Mucosa of rectum (tissue), 2 donors: ENCODE measurements at regions not wholly inside any gene's neighbourhood (a gene's known extent, or its start where the extent isn't known, plus 50 kb on each side); places are given as distances from the start of the nearest gene placed in this dataset.

Experiments
- H3K27ac ChIP-seq, 2 donors: one replicate each; pipeline ENCODE4 v1.7.0; 2013; ENCODE audit warnings: inconsistent platforms in 2 of 2, low read depth in 2 of 2, low read length in 2 of 2
- H3K27me3 ChIP-seq, 2 donors: one replicate each; pipeline ENCODE4 v1.7.0; 2013; ENCODE audit warnings: low read length in 2 of 2; ENCODE audit not compliant: control insufficient read depth in 2 of 2, insufficient read depth in 2 of 2
- H3K36me3 ChIP-seq, 2 donors: one replicate each; pipeline ENCODE4 v1.7.0; 2013; ENCODE audit warnings: low read length in 2 of 2; ENCODE audit not compliant: control insufficient read depth in 2 of 2, insufficient read depth in 2 of 2
- H3K4me1 ChIP-seq, 2 donors: one replicate each; pipeline ENCODE4 v1.7.0; 2013; ENCODE audit warnings: low read length in 2 of 2, mild to moderate bottlenecking in 1 of 2; ENCODE audit not compliant: control insufficient read depth in 2 of 2, insufficient read depth in 2 of 2
- H3K4me3 ChIP-seq, 2 donors: one replicate each; pipeline ENCODE4 v1.7.0; 2013; ENCODE audit warnings: low read length in 2 of 2
- H3K9ac ChIP-seq, 2 donors: one replicate each; pipeline ENCODE4 v1.7.0; 2013; ENCODE audit warnings: low read length in 2 of 2, low read depth in 1 of 2, mild to moderate bottlenecking in 1 of 2
- H3K9me3 ChIP-seq, 2 donors: one replicate each; pipeline ENCODE4 v1.7.0; 2013; ENCODE audit warnings: low read length in 2 of 2; ENCODE audit not compliant: control insufficient read depth in 2 of 2
- donor health status: healthy.
- donor health status: Normal muscosa, but diverticular disease.

DNA sequence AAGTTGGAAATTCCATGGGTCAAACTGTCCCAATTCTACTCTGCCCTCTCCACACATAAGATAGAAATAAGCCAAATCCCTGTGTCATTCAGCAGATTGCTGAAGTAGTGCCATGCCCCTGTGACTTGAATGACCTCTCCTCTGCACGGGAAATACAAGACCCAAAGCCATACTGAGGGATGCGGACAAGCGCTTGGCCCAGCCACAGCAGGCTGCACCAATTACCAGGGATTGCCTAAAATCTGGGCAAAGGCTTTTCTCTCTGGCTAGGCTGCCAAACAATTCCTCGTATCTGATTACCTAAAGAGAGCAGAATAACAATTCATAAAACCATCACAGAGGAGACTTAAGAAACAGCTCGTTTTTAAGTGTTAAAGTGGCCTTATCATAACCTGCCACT lies 421.8 kb upstream of the JARID2 start:
- Histone ChIP-seq H3K9me3 (no peaks in the 10 kb centered on the region), H3K9ac (no peak overlapping the region), H3K4me1 (peaks cover 13 to 24% of the 10 kb centered on the region in 2 donors), H3K27me3 (no peaks in the 10 kb centered on the region), H3K36me3 (no peaks in the 10 kb centered on the region), H3K4me3 (no peak overlapping the region), H3K27ac (peak overlapping the region in 1 of 2 donors; percentile 73)

DNA sequence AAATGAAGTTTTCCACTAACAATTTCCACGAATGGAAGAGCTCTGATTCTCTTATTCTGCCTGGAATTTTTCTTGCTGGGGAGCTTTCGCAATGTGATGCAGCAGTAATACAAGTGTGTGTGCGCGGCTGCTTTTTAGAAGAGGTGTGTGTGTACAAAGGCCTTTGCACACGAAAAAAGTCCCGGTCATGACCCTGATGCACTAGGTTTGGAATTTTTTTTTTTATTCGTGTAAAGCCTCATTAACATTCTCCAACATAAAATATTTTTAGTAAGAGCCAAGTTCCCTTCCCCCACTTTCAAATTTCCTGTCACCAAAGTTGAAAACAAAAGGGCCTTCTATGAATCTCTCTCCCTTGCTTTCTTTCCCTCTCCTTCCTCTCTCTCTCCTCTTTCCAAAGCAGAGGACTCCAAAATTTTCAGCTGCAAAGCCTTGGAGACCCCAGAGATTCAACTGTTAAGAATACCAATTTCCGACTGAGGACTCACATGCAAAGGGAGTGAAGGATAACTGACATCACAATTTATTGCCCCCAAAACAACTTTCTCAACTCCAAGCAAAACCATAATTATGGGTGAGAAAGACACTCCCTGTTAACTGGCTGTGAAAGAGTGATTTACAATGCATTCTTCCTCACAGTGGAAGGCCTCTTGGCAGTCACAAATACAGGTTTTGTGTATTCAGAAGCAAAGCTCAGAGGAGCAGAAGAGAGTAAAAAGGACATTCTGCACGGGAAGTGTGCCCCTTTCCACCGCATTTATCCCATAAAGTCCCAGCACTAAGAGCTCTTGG lies 421.2 kb upstream of the JARID2 start:
- Histone ChIP-seq H3K36me3 (no peaks in the 10 kb centered on the region), H3K27me3 (no peaks in the 10 kb centered on the region), H3K27ac (peak overlapping the region; percentile 51 to 73), H3K4me1 (peaks cover 13 to 24% of the 10 kb centered on the region in 2 donors), H3K9me3 (no peaks in the 10 kb centered on the region), H3K4me3 (no peak overlapping the region), H3K9ac (no peak overlapping the region)

DNA sequence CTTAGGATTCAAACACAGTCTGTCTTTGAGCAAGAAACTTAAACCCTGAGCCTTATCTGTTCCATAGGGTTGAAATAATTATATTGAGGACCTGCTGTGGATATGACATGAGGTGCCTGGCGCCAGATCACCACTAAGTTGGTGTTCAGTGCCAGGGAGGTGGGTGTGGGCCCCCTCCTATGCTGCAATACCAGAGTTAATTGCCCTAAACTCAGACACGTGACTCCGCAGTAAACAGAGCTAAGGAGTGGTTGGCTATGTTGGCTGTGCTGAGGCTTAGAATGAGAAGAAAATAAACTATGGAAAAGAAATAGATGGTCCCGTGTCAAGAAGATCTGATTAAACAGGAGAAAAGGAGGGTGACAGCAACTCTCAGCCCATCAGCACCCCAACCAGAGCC lies 419.4 kb upstream of the JARID2 start:
- Histone ChIP-seq H3K9me3 (no peaks in the 10 kb centered on the region), H3K27me3 (no peaks in the 10 kb centered on the region), H3K36me3 (no peaks in the 10 kb centered on the region), H3K4me3 (peak overlapping the region; percentile 14 to 41), H3K4me1 (peaks cover 13 to 24% of the 10 kb centered on the region in 2 donors), H3K9ac (no peak overlapping the region), H3K27ac (peak overlapping the region; percentile 55 to 73)

DNA sequence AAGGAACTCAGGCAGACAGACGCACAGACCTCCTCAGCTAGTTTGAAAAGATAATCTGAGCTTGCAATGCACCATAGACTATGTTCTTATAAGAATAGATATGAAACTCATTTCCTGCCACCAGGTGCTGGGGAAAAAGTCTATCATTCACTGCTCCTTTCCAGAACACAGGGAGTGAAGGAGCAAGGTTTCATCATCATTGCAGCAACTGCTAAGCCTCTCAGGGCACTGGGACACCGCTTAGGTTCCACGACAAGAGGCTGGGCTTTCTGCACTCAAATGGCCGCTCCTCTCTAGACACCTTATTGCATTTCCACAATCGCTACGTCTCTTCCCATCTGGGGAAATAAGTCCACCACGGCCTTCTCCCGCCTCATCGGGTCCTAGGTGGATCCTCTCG lies 418.5 kb upstream of the JARID2 start:
- no peak overlapping the region for H3K27ac ChIP-seq
- H3K4me3 ChIP-seq: no peak overlapping the region
- no peaks in the 10 kb centered on the region for H3K9me3 ChIP-seq
- no peak overlapping the region for H3K9ac ChIP-seq
- H3K36me3 ChIP-seq: no peaks in the 10 kb centered on the region
- H3K27me3 ChIP-seq: no peaks in the 10 kb centered on the region
- peaks cover 13 to 24% of the 10 kb centered on the region in 2 donors for H3K4me1 ChIP-seq

DNA sequence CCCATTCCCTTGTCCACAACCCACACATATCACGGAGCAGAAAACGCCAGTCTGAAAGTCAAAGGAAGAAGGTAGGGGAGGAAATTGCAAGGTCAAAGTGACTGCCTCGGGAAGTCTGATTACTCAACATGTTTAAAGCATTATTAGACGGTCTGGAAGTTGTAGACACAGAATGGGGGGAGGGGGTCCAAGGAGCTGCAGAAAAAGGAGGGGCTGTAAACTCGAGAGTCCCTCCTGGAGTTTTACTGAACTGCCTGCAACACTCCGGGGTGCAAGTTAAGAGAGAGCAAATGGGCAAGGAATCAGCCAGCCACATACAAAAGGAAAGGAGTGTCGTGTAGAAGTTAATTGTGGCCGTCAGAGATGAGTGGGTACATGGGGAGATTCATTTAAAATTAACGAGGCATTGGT lies 417.7 kb upstream of the JARID2 start:
- no peak overlapping the region for H3K27ac ChIP-seq

DNA sequence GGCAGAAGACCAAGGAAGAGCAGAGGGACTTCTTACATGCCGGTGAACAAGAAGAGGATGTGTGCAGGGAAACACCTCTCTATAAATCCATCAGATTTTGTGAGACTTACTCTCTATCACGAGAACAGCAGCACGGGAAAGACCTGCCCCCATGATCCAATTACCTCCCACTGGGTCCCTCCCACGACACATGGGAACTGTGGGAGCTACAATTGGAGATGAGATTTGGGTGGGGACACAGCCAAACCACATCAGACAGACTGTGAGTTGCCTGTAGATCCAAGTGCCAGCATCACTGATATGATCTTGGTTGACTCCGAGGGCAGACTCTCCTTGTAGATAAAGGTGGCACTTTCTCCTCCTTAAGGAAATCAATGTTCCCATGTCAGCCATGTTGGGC lies 414.8 kb upstream of the JARID2 start:
- no peak overlapping the region for H3K4me3 ChIP-seq
- H3K36me3 ChIP-seq: no peaks in the 10 kb centered on the region
- no peak overlapping the region for H3K9ac ChIP-seq
- H3K27me3 ChIP-seq: no peaks in the 10 kb centered on the region
- H3K4me1 ChIP-seq: peaks cover 7 to 12% of the 10 kb centered on the region in 2 donors
- H3K27ac ChIP-seq: no peak overlapping the region
- no peaks in the 10 kb centered on the region for H3K9me3 ChIP-seq

More for the DNA sequence above, 417.7 kb upstream of the JARID2 start:
- H3K27me3 ChIP-seq: no peaks in the 10 kb centered on the region
- H3K9me3 ChIP-seq: no peaks in the 10 kb centered on the region
- no peak overlapping the region for H3K9ac ChIP-seq
- H3K4me3 ChIP-seq: no peak overlapping the region
- H3K4me1 ChIP-seq: peaks cover 13 to 24% of the 10 kb centered on the region in 2 donors
- no peaks in the 10 kb centered on the region for H3K36me3 ChIP-seq

DNA sequence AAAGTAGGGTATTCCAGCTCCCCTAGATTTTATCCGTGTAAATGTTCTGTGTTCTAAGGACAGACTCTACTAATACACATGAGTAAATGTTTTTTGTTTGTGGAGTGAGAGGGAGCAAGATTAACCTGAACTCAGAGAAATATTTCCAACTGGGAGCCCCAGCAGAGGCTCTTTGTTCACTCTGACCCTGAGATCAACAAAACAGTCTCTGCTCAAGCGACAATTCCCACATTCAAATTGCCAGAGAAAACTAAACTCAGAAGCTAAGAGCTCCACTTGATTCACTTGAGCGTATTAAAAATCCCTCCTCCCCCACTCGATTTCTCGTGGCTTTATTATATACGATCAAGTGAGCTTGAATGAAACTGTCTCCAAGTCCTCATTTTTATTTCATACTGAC lies 413.9 kb upstream of the JARID2 start:
- peaks cover 0 to 6% of the 10 kb centered on the region in 2 donors for H3K4me1 ChIP-seq
- H3K27ac ChIP-seq: no peak overlapping the region
- no peak overlapping the region for H3K9ac ChIP-seq
- H3K36me3 ChIP-seq: no peaks in the 10 kb centered on the region
- no peaks in the 10 kb centered on the region for H3K27me3 ChIP-seq
- no peaks in the 10 kb centered on the region for H3K9me3 ChIP-seq
- no peak overlapping the region for H3K4me3 ChIP-seq

DNA sequence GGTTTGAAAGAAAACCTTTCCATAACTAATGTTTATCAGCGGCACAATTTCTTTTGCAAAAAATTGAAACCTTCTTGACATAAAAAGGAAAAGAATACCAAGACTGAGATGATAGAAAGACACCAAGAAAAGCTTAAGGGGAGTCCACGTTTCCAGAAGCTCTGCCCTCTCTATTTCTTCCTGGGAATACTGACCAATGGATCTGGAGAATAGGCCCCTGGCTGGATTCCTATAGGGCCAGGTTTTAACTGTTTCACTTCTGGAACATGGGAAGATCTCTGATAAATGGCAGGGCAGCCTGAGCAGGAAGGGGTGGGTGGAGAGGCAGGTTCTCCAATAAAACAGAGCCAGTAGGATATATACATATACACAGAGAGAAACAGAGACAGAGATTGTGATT lies 413.4 kb upstream of the JARID2 start:
- no peak overlapping the region for H3K27ac ChIP-seq
- H3K27me3 ChIP-seq: no peaks in the 10 kb centered on the region
- peaks cover 0 to 2% of the 10 kb centered on the region in 2 donors for H3K4me1 ChIP-seq
- H3K9me3 ChIP-seq: no peaks in the 10 kb centered on the region
- H3K36me3 ChIP-seq: no peaks in the 10 kb centered on the region
- no peak overlapping the region for H3K4me3 ChIP-seq
- no peak overlapping the region for H3K9ac ChIP-seq

DNA sequence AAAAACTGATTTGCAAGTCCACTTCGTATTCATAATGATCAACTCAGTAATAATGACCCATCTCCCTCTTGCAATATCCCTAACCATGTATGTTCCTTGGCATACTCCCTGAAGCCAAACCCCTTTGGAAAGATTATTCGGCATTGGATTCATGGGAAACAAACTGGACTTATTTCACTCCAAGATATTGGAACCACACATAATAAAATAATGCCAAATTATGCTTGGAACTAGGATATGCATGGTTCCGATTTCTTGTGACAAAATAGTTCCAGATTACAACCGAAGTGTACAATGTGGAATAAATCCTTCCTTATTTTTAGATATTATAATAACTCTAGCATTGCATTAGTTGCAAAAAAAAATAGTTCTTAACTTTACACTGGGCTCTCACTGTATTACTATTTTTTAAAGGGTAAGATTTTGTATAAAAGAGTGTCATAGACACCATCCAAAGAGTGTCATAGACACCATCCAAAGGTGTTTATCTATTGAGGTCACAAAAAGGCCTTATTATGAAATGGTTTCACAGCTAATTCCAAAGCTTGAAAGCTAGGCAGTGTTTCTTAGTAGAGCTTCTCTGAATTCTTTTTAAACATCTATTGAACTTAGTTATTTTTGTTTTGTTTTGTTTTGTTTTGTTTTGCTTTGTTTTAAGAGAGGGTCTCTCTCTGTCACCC lies 410.9 kb upstream of the JARID2 start:
- no peaks in the 10 kb centered on the region for H3K4me1 ChIP-seq
- no peaks in the 10 kb centered on the region for H3K9me3 ChIP-seq
- H3K9ac ChIP-seq: no peak overlapping the region
- H3K27ac ChIP-seq: no peak overlapping the region
- no peak overlapping the region for H3K4me3 ChIP-seq
- no peaks in the 10 kb centered on the region for H3K27me3 ChIP-seq
- H3K36me3 ChIP-seq: no peaks in the 10 kb centered on the region

DNA sequence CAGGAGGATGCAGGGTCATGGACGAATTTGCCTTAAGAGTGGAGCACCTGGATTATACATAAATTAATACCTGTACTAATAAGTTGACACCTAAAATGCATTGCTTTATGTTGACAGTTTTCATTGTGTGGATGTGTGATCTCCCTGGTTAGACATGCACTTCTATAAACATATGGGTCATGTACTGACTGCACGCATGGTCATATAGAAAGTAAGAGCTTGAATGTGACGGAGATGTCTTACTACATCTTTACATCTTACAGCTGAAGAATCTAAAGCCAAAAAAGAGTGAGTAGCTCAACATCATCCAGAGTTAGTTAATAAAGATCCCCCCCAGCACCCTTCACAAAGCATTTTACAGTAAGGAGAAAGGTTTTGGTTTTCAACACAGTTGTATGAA lies 408.4 kb upstream of the JARID2 start:
- no peaks in the 10 kb centered on the region for H3K36me3 ChIP-seq
- no peaks in the 10 kb centered on the region for H3K4me1 ChIP-seq
- no peak overlapping the region for H3K27ac ChIP-seq

More for the DNA sequence above, 408.4 kb upstream of the JARID2 start:
- no peak overlapping the region for H3K9ac ChIP-seq
- no peaks in the 10 kb centered on the region for H3K9me3 ChIP-seq
- no peaks in the 10 kb centered on the region for H3K27me3 ChIP-seq
- no peak overlapping the region for H3K4me3 ChIP-seq
